ENCODE measurements at regions not wholly inside any gene's neighbourhood (a gene's known extent, or its start where the extent isn't known, plus 50 kb on each side); places are given as distances from the start of the nearest gene placed in this dataset.

DNA sequence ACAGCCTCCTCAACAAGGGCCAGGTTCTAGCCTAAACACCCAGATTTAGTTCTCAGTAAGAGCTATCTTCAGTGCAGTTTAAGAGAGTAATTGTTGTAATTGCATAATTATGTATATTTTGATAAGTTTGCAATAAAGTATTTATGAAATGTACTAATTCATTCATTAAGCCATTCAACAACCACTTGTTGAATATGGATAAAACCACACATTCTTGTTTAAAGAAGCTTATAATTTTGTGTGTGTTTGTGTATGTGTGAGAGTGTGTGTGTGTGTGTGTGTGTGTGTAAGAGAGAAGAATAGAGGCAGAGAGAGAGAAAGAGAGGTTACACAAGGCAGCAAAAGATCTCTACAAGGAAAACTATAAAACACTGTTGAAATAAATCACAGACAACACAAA is 115.0 kb upstream of the SLC25A13 start:
- H3K27ac Mint-ChIP-seq, result no peak overlapping the region
- no peaks in the 10 kb centered on the region; the same call in 1 of the 2 replicates for H3K27me3 Mint-ChIP-seq (ENCODE audit: low read depth)
- CTCF ChIA-PET, result no interaction called here
- no peaks in the 10 kb centered on the region for H3K36me3 Mint-ChIP-seq
- DNase-seq (ENCODE audit: low spot score), result no peak
- H3K9me3 Mint-ChIP-seq, result peaks cover 6% of the 10 kb centered on the region; the same call in 1 of the 2 replicates
- TF ChIP-seq RORB (CRISPR knock-in tag; IDR thresholded peaks at IDR 0.05) (no peak), USF2 (CRISPR knock-in tag; IDR thresholded peaks at IDR 0.05) (no peak), JAZF1 (CRISPR knock-in tag; IDR thresholded peaks at IDR 0.05) (no peak), ZNF281 (CRISPR knock-in tag; IDR thresholded peaks at IDR 0.05) (no peak), KAT7 (CRISPR knock-in tag; IDR thresholded peaks at IDR 0.05; ENCODE audit: borderline replicate concordance) (no peak), ATF2 (CRISPR knock-in tag; IDR thresholded peaks at IDR 0.05; ENCODE audit: borderline replicate concordance, low read depth) (no peak), NR3C1 (CRISPR knock-in tag; conservative IDR thresholded peaks at IDR 0.05; ENCODE audit: low read depth) (no peak), ELF4 (CRISPR knock-in tag; IDR thresholded peaks at IDR 0.05; ENCODE audit: low read depth) (no peak), FOXJ3 (CRISPR knock-in tag; IDR thresholded peaks at IDR 0.05; ENCODE audit: borderline replicate concordance) (no peak), TEAD4 (CRISPR knock-in tag; IDR thresholded peaks at IDR 0.05) (no peak), TP53 (CRISPR knock-in tag; IDR thresholded peaks at IDR 0.05) (no peak)
- TF ChIP-seq, protein P1, sequence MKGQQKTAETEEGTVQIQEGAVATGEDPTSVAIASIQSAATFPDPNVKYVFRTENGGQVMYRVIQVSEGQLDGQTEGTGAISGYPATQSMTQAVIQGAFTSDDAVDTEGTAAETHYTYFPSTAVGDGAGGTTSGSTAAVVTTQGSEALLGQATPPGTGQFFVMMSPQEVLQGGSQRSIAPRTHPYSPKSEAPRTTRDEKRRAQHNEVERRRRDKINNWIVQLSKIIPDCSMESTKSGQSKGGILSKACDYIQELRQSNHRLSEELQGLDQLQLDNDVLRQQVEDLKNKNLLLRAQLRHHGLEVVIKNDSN (CRISPR knock-in tag; IDR thresholded peaks at IDR 0.05), result no peak
- ATAC-seq, result no peak
- no peaks in the 10 kb centered on the region for H3K4me1 Mint-ChIP-seq
- POLR2A ChIA-PET, result no interaction called here
- no peak overlapping the region for H3K4me3 Mint-ChIP-seq

- DNase-seq (ENCODE audit: low spot score), result no peak
- H3K4me1 Mint-ChIP-seq, result 0 out of 2 replicates have a peak, but pooled peaks cover 3% of the 10 kb centered on the region
- H3K9me3 Mint-ChIP-seq, result no peaks in the 10 kb centered on the region
- no peak for ATAC-seq
- POLR2A ChIA-PET, result no interaction called here
- H3K36me3 Mint-ChIP-seq, result no peaks in the 10 kb centered on the region
- no peak overlapping the region for H3K4me3 Mint-ChIP-seq
- H3K27ac Mint-ChIP-seq, result no peak overlapping the region
- CTCF ChIA-PET, result no interaction called here
- no peaks in the 10 kb centered on the region for H3K27me3 Mint-ChIP-seq (ENCODE audit: low read depth)
- no peak for TF ChIP-seq E2F5 (CRISPR knock-in tag; IDR thresholded peaks at IDR 0.05)
- TF ChIP-seq OVOL2 (CRISPR knock-in tag; IDR thresholded peaks at IDR 0.05; ENCODE audit: borderline replicate concordance), result no peak
- TF ChIP-seq GRHL2 (CRISPR knock-in tag; IDR thresholded peaks at IDR 0.05; ENCODE audit: insufficient replicate concordance, severe bottlenecking), result no peak
- TF ChIP-seq ESRRA (CRISPR knock-in tag; IDR thresholded peaks at IDR 0.05; ENCODE audit: borderline replicate concordance), result no peak
- TF ChIP-seq SMAD3 (CRISPR knock-in tag; IDR thresholded peaks at IDR 0.05; ENCODE audit: borderline replicate concordance), result no peak
- TF ChIP-seq, protein P2, sequence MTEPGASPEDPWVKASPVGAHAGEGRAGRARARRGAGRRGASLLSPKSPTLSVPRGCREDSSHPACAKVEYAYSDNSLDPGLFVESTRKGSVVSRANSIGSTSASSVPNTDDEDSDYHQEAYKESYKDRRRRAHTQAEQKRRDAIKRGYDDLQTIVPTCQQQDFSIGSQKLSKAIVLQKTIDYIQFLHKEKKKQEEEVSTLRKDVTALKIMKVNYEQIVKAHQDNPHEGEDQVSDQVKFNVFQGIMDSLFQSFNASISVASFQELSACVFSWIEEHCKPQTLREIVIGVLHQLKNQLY (CRISPR knock-in tag; IDR thresholded peaks at IDR 0.05), result no peak
- TF ChIP-seq, protein P3, sequence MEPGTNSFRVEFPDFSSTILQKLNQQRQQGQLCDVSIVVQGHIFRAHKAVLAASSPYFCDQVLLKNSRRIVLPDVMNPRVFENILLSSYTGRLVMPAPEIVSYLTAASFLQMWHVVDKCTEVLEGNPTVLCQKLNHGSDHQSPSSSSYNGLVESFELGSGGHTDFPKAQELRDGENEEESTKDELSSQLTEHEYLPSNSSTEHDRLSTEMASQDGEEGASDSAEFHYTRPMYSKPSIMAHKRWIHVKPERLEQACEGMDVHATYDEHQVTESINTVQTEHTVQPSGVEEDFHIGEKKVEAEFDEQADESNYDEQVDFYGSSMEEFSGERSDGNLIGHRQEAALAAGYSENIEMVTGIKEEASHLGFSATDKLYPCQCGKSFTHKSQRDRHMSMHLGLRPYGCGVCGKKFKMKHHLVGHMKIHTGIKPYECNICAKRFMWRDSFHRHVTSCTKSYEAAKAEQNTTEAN (CRISPR knock-in tag; IDR thresholded peaks at IDR 0.05), result no peak
- TF ChIP-seq NFYB (CRISPR knock-in tag; conservative IDR thresholded peaks at IDR 0.05; ENCODE audit: low read depth), result no peak
- no peak for TF ChIP-seq MXD4 (CRISPR knock-in tag; IDR thresholded peaks at IDR 0.05; ENCODE audit: borderline replicate concordance)
- TF ChIP-seq, protein P1 (CRISPR knock-in tag; IDR thresholded peaks at IDR 0.05), result no peak
- TF ChIP-seq ZNF219 (CRISPR knock-in tag; IDR thresholded peaks at IDR 0.05; ENCODE audit: borderline replicate concordance), result no peak
- TF ChIP-seq GABPB1 (CRISPR knock-in tag; IDR thresholded peaks at IDR 0.05), result no peak
- TF ChIP-seq FOXJ3 (CRISPR knock-in tag; IDR thresholded peaks at IDR 0.05; ENCODE audit: borderline replicate concordance), result no peak
- TF ChIP-seq ZNF281 (CRISPR knock-in tag; IDR thresholded peaks at IDR 0.05), result no peak
Measured at GRCh38 chr7:96430356-96430755, 108.5 kb upstream of the SLC25A13 start.
